ENCODE measurements at regions not wholly inside any gene's neighbourhood (a gene's known extent, or its start where the extent isn't known, plus 50 kb on each side); places are given as distances from the start of the nearest gene placed in this dataset.

DNA sequence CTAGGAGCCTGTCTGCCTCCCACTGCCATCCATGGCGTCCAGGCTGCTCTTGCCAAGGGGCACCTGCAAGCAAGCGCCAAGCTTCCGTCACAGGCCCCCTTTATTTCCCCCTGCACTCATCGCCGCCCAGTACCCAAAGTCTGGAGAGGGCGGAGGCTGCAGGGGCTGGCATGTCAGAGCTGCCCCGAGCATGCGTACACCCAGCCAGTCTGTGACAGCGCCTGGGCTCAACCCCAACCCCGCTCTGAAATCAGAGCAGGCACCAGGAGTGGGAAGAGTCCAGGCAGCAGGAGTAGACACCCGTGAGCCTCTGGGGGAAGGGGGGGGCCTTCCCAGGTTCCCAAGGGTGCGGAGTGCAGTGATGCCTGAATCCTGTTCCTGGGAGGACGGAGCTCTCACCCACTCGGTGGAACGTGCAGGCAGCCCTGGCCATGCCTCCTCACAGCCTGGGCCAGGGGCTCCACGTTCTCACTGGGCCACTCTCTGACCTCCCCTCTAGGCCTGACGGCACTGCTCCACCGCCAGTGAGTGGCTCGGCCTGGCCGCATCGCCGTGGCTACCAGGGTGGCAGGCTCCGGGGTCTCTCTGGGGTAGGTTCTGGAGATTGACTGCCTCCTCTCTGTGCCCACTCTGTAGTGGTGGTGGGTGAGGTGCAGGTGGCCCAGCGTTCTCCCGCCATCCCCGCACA lies 469.0 kb downstream of the CDH9 start:
- no peak overlapping the region for H2AFZ ChIP-seq (ENCODE audit: low read length)
- no peaks in the 10 kb centered on the region; the same call in 1 of the 2 replicates for H3K9me2 ChIP-seq (replicated peaks; ENCODE audit: insufficient read depth, low read length)
- H3K4me2 ChIP-seq (ENCODE audit: low read depth, low read length) = no peak overlapping the region
- H3K36me3 ChIP-seq (replicated peaks; ENCODE audit: insufficient read depth, low read length) = no peaks in the 10 kb centered on the region
- H4K20me1 ChIP-seq (ENCODE audit: insufficient read depth, low read length) = no peaks in the 10 kb centered on the region
- no peak overlapping the region for H3K27ac ChIP-seq (ENCODE audit: low read length)
- no peaks in the 10 kb centered on the region for H3K4me1 ChIP-seq (ENCODE audit: low read length)
- no peaks in the 10 kb centered on the region for H3K9me3 ChIP-seq (replicated peaks; ENCODE audit: insufficient read depth, low read length)
- DNase-seq = no peak
- no peak overlapping the region for H3K9ac ChIP-seq (ENCODE audit: low read length)
- no peaks in the 10 kb centered on the region for H3K79me2 ChIP-seq (ENCODE audit: low read length)
- TF ChIP-seq EZH2 (optimal IDR thresholded peaks at IDR 0.05; ENCODE audit: low read depth, low read length) (no peak), EZH2phosphoT487 (IDR thresholded peaks at IDR 0.05; ENCODE audit: low read length) (no peak)
- TF ChIP-seq, protein P1, sequence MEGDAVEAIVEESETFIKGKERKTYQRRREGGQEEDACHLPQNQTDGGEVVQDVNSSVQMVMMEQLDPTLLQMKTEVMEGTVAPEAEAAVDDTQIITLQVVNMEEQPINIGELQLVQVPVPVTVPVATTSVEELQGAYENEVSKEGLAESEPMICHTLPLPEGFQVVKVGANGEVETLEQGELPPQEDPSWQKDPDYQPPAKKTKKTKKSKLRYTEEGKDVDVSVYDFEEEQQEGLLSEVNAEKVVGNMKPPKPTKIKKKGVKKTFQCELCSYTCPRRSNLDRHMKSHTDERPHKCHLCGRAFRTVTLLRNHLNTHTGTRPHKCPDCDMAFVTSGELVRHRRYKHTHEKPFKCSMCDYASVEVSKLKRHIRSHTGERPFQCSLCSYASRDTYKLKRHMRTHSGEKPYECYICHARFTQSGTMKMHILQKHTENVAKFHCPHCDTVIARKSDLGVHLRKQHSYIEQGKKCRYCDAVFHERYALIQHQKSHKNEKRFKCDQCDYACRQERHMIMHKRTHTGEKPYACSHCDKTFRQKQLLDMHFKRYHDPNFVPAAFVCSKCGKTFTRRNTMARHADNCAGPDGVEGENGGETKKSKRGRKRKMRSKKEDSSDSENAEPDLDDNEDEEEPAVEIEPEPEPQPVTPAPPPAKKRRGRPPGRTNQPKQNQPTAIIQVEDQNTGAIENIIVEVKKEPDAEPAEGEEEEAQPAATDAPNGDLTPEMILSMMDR (IDR thresholded peaks at IDR 0.05; ENCODE audit: low read length) = no peak
- H3F3A ChIP-seq (ENCODE audit: insufficient read depth, low read length) = no peaks in the 10 kb centered on the region
- no peak overlapping the region for H3K4me3 ChIP-seq (ENCODE audit: low read length)
- no peaks in the 10 kb centered on the region for H3K27me3 ChIP-seq (replicated peaks; ENCODE audit: insufficient read depth, low read length)

DNA sequence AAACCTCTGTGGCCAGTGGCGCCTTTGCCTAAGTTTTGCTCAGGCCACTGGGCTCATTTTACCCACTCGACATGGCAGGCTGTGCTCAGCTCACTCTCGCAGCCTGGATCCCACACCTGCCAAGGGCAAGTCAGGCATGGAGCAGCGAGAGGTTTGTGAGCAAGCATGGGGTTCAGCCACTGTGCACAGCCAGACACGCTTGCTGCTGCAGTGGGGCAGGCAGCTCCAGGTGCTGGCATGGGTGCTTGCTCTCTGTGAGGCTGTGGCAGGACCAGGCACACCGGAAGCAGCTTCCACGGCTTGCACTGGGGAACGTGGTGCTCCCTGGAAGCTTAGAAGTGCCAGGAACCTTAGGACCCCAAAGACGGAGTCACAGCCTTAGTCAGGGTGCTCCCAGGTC lies 470.1 kb downstream of the CDH9 start:
- no peak overlapping the region for H3K27ac ChIP-seq (ENCODE audit: low read length)
- H4K20me1 ChIP-seq (ENCODE audit: insufficient read depth, low read length) = no peaks in the 10 kb centered on the region
- H3K79me2 ChIP-seq (ENCODE audit: low read length) = no peaks in the 10 kb centered on the region
- no peak overlapping the region for H3K4me2 ChIP-seq (ENCODE audit: low read depth, low read length)
- no peak overlapping the region for H2AFZ ChIP-seq (ENCODE audit: low read length)
- DNase-seq = no peak
- no peaks in the 10 kb centered on the region for H3K27me3 ChIP-seq (replicated peaks; ENCODE audit: insufficient read depth, low read length)
- no peaks in the 10 kb centered on the region for H3K36me3 ChIP-seq (replicated peaks; ENCODE audit: insufficient read depth, low read length)
- H3K4me3 ChIP-seq (ENCODE audit: low read length) = no peak overlapping the region
- H3K9me3 ChIP-seq (replicated peaks; ENCODE audit: insufficient read depth, low read length) = no peaks in the 10 kb centered on the region
- H3K9me2 ChIP-seq (replicated peaks; ENCODE audit: insufficient read depth, low read length) = no peaks in the 10 kb centered on the region; the same call in 1 of the 2 replicates
- H3F3A ChIP-seq (ENCODE audit: insufficient read depth, low read length) = no peaks in the 10 kb centered on the region
- H3K4me1 ChIP-seq (ENCODE audit: low read length) = no peaks in the 10 kb centered on the region
- no peak overlapping the region for H3K9ac ChIP-seq (ENCODE audit: low read length)
- TF ChIP-seq, protein P1 (IDR thresholded peaks at IDR 0.05; ENCODE audit: low read length) = no peak
- TF ChIP-seq EZH2phosphoT487 (IDR thresholded peaks at IDR 0.05; ENCODE audit: low read length) (no peak), EZH2 (optimal IDR thresholded peaks at IDR 0.05; ENCODE audit: low read depth, low read length) (no peak)

DNA sequence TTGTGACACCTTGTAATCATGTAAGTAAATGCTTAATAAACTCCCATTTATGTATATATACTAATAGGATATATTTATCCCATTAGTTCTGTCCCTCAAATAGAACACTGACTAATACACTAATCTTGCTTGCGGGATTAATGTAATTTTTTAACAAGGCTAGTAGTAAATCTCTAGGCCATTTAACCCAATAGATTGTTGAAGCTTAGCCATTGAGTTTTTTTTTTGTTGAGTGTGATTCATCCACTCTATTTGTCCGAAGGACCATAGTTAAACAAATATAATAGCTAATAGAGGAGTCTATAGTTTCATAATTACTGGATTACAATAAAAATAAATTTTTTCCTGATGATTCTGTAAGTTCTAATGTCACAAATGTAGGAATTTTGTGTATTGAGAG lies 474.4 kb downstream of the CDH9 start:
- Histone ChIP-seq H2AFZ (ENCODE audit: low read length) (no peak overlapping the region), H4K20me1 (ENCODE audit: insufficient read depth, low read length) (no peaks in the 10 kb centered on the region), H3F3A (ENCODE audit: insufficient read depth, low read length) (no peaks in the 10 kb centered on the region), H3K27ac (ENCODE audit: low read length) (no peak overlapping the region), H3K36me3 (replicated peaks; ENCODE audit: insufficient read depth, low read length) (no peaks in the 10 kb centered on the region), H3K4me2 (ENCODE audit: low read depth, low read length) (no peak overlapping the region), H3K27me3 (replicated peaks; ENCODE audit: insufficient read depth, low read length) (no peaks in the 10 kb centered on the region), H3K79me2 (ENCODE audit: low read length) (no peaks in the 10 kb centered on the region), H3K9me2 (replicated peaks; ENCODE audit: insufficient read depth, low read length) (no peaks in the 10 kb centered on the region), H3K9me3 (replicated peaks; ENCODE audit: insufficient read depth, low read length) (no peaks in the 10 kb centered on the region), H3K4me1 (ENCODE audit: low read length) (no peaks in the 10 kb centered on the region), H3K4me3 (ENCODE audit: low read length) (no peak overlapping the region), H3K9ac (ENCODE audit: low read length) (no peak overlapping the region)
- no peak for DNase-seq
- TF ChIP-seq EZH2phosphoT487 (IDR thresholded peaks at IDR 0.05; ENCODE audit: low read length) = no peak
- no peak for TF ChIP-seq EZH2 (optimal IDR thresholded peaks at IDR 0.05; ENCODE audit: low read depth, low read length)
- TF ChIP-seq, protein P1 (IDR thresholded peaks at IDR 0.05; ENCODE audit: low read length) = no peak

Data from MM.1S (cell line).